ENCODE measurements at regions not wholly inside any gene's neighbourhood (a gene's known extent, or its start where the extent isn't known, plus 50 kb on each side); places are given as distances from the start of the nearest gene placed in this dataset.

DNA sequence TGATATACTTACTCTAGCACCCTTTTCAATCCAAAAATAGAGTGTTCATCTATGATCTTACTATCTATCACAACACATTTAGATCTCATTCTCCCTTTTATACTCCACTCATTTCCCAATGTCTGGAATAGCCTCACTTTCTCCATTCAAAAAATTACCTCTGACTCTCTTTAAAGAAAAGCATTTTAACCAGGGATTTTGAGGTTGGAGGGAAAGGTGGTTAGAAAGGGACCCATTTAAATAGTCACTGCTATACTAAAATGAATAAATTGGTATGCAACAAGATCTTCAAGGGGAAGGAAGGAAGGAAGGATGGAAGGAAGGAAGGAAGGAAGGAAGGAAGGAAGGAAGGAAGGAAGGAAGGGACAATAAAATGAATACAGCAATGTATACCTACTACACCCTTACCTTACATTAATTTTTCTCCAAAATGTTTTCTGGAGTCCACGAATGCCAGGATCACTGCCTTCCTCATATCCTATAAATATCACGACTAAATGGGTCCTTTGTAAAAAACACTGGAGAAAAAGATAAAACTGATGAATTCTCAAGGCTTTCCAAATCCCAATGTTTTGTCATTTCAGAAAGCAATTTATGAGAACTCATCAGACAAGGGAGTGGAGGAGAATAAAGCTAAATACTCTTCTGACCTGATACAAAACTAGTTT, 202.7 kb downstream of the ZEB2 start:
- TF ChIP-seq CTCF (conservative IDR thresholded peaks at IDR 0.05; ENCODE audit: low read depth, low read length) (no peak), EZH2 (IDR thresholded peaks at IDR 0.05; ENCODE audit: borderline replicate concordance, low read depth, low read length, poor library complexity, severe bottlenecking) (no peak)
